ENCODE measurements at regions not wholly inside any gene's neighbourhood (a gene's known extent, or its start where the extent isn't known, plus 50 kb on each side); places are given as distances from the start of the nearest gene placed in this dataset.

DNA sequence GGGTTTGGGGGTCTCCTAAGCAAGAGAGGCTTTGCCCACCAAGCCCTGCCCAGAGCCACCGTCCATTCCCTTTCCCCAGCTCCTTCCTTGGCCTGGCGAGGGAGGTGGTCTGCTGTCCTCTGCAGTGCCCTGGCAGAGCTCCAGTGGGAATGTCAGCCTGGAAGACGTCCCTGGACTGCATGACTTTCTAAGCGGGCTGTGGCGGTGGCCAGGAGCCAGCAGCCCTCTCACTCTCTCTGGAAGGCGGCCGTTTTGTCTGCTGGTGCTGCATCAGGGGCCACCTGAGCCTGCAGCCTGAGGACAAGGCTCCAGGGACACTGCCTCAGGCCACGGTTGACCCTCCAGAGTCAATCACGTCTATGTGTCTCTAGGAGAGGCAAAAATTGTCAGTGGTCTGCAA, 271.0 kb downstream of the SKAP2 start:
- TF ChIP-seq ZNF398 (CRISPR knock-in tag; IDR thresholded peaks at IDR 0.05) (no peak), BMI1 (IDR thresholded peaks at IDR 0.05; ENCODE audit: low read length) (no peak), CTCF (IDR thresholded peaks at IDR 0.05 in 2 of 3, conservative IDR thresholded peaks at IDR 0.05 in 1 of 3; ENCODE audit: insufficient read depth in 2 of 3, low read depth in 1 of 3, low read length in 3 of 3) (no peak), NRF1 (conservative IDR thresholded peaks at IDR 0.05 in 1 of 2, IDR thresholded peaks at IDR 0.05 in 1 of 2) (no peak), ZNF121 (CRISPR knock-in tag; conservative IDR thresholded peaks at IDR 0.05) (no peak), POLR3A (IDR thresholded peaks at IDR 0.05; ENCODE audit: borderline replicate concordance, extremely low read depth, insufficient read depth, insufficient read length) (no peak), TCF7L2 (IDR thresholded peaks at IDR 0.05; ENCODE audit: low read depth, low read length) (no peak)
- TF ChIP-seq, protein P1, sequence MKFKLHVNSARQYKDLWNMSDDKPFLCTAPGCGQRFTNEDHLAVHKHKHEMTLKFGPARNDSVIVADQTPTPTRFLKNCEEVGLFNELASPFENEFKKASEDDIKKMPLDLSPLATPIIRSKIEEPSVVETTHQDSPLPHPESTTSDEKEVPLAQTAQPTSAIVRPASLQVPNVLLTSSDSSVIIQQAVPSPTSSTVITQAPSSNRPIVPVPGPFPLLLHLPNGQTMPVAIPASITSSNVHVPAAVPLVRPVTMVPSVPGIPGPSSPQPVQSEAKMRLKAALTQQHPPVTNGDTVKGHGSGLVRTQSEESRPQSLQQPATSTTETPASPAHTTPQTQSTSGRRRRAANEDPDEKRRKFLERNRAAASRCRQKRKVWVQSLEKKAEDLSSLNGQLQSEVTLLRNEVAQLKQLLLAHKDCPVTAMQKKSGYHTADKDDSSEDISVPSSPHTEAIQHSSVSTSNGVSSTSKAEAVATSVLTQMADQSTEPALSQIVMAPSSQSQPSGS (CRISPR knock-in tag; IDR thresholded peaks at IDR 0.05) = no peak

Measured in K562 (cell line).